ENCODE measurements at regions not wholly inside any gene's neighbourhood (a gene's known extent, or its start where the extent isn't known, plus 50 kb on each side); places are given as distances from the start of the nearest gene placed in this dataset.

GRCh38 chr20:52847731-52848359 lies 124.3 kb upstream of the TSHZ2 start:
- Mint-ChIP-seq H3K27ac (no peak overlapping the region), H3K4me3 (ENCODE audit: low read depth) (no peak overlapping the region), H3K4me1 (ENCODE audit: low read depth) (peaks cover 9% of the 10 kb centered on the region), H3K36me3 (ENCODE audit: insufficient read depth) (no peaks in the 10 kb centered on the region), H3K9me3 (ENCODE audit: low read depth) (peaks cover 6% of the 10 kb centered on the region), H3K27me3 (no peaks in the 10 kb centered on the region)
- DNase-seq (ENCODE audit: low spot score, unreplicated experiment) = no peak
- TF ChIP-seq CTCF (IDR thresholded peaks at IDR 0.05; ENCODE audit: unreplicated experiment) = no peak

GRCh38 chr20:52847029-52847660 lies 125.0 kb upstream of the TSHZ2 start:
- no peak for DNase-seq (ENCODE audit: low spot score, unreplicated experiment)
- Mint-ChIP-seq H3K27ac (no peak overlapping the region), H3K4me1 (ENCODE audit: low read depth) (peaks cover 2% of the 10 kb centered on the region), H3K36me3 (ENCODE audit: insufficient read depth) (no peaks in the 10 kb centered on the region), H3K9me3 (ENCODE audit: low read depth) (peaks cover 6% of the 10 kb centered on the region), H3K27me3 (no peaks in the 10 kb centered on the region), H3K4me3 (ENCODE audit: low read depth) (no peak overlapping the region)
- no peak for TF ChIP-seq CTCF (IDR thresholded peaks at IDR 0.05; ENCODE audit: unreplicated experiment)

GRCh38 chr20:52845044-52845443 lies 127.1 kb upstream of the TSHZ2 start:
- Mint-ChIP-seq H3K4me3 (ENCODE audit: low read depth) (no peak overlapping the region), H3K36me3 (ENCODE audit: insufficient read depth) (no peaks in the 10 kb centered on the region), H3K27ac (no peak overlapping the region), H3K27me3 (peaks cover 4% of the 10 kb centered on the region), H3K4me1 (ENCODE audit: low read depth) (peaks cover 9% of the 10 kb centered on the region), H3K9me3 (ENCODE audit: low read depth) (no peaks in the 10 kb centered on the region)
- DNase-seq (ENCODE audit: low spot score, unreplicated experiment) = no peak
- no peak for TF ChIP-seq CTCF (IDR thresholded peaks at IDR 0.05; ENCODE audit: unreplicated experiment)

GRCh38 chr20:52843425-52843824 lies 128.7 kb upstream of the TSHZ2 start:
- Mint-ChIP-seq H3K4me1 (ENCODE audit: low read depth) (peaks cover 12% of the 10 kb centered on the region), H3K36me3 (ENCODE audit: insufficient read depth) (no peaks in the 10 kb centered on the region), H3K9me3 (ENCODE audit: low read depth) (no peaks in the 10 kb centered on the region), H3K4me3 (ENCODE audit: low read depth) (no peak overlapping the region), H3K27me3 (peaks cover 7% of the 10 kb centered on the region), H3K27ac (no peak overlapping the region)
- no peak for TF ChIP-seq CTCF (IDR thresholded peaks at IDR 0.05; ENCODE audit: unreplicated experiment)
- no peak for DNase-seq (ENCODE audit: low spot score, unreplicated experiment)

GRCh38 chr20:52841003-52841402 lies 131.2 kb upstream of the TSHZ2 start:
- TF ChIP-seq CTCF (IDR thresholded peaks at IDR 0.05; ENCODE audit: unreplicated experiment) = no peak
- Mint-ChIP-seq H3K36me3 (ENCODE audit: insufficient read depth) (no peaks in the 10 kb centered on the region), H3K4me1 (ENCODE audit: low read depth) (peaks cover 16% of the 10 kb centered on the region), H3K27ac (no peak overlapping the region), H3K27me3 (peaks cover 7% of the 10 kb centered on the region), H3K9me3 (ENCODE audit: low read depth) (no peaks in the 10 kb centered on the region), H3K4me3 (ENCODE audit: low read depth) (no peak overlapping the region)
- DNase-seq (ENCODE audit: low spot score, unreplicated experiment) = no peak
